ENCODE measurements at regions not wholly inside any gene's neighbourhood (a gene's known extent, or its start where the extent isn't known, plus 50 kb on each side); places are given as distances from the start of the nearest gene placed in this dataset.
"Not testable (repeated sequence)": the region's sequence is repeated elsewhere in the genome, so short reads cannot be mapped to it uniquely, and the experiment has no call there.

DNA sequence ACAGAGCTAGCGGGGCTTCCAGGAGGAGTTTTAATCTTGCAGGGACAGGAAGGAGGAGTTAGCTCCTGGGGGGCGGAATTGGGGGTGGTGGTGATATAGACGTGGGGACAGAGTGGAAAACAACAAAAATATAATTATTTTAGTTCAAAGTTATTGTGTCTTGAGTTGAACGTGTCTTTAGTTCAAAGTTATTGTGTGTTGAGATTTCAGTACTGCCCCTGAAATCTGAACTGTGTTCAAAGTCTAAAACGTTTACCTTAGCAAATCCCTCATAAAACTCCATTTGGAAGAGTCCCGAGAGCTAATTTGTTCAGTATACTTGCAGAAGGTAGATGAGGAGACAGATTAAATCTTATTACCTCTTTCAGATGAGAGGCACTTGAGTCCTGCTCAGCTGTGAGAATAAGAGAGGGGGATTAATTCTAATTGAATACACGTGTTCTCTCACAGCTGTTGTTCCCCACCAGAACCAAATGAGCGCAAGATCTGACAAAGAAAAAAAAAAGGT lies 132.4 kb upstream of the ALDH3B2 start:
- 28% methylated on average over 7 to 8 of the region's 8 CpGs for WGBS, 2 donors
- intact Hi-C loops (cut with DNase I); H3K4me3 ChIP-seq; H3K27me3 ChIP-seq; H3K9me3 ChIP-seq; ATAC-seq; H3K36me3 ChIP-seq (replicated peaks in 1 of 2; ENCODE audit: insufficient read depth in 1 of 2, low read depth in 2 of 2); DNase-seq; H3K4me1 ChIP-seq: not testable (repeated sequence)
- peak overlapping the region in 1 of 4 donors; percentile 90 for H3K27ac ChIP-seq

- intact Hi-C loops (cut with DNase I); H3K9me3 ChIP-seq; H3K36me3 ChIP-seq (replicated peaks in 1 of 2; ENCODE audit: insufficient read depth in 1 of 2, low read depth in 2 of 2); H3K27me3 ChIP-seq; ATAC-seq; H3K4me1 ChIP-seq: not testable (repeated sequence)
- Histone ChIP-seq H3K4me3 (peak overlapping the region in 1 of 2 donors; percentile 9), H3K27ac (peak overlapping the region; percentile 15 to 91 (median 88))
- WGBS, 2 donors, result 1 to 2% methylated on average over 13 to 26 of the region's 26 CpGs
- peak in 1 of 4 donors; percentile 23 for DNase-seq
These were observed 131.8 kb upstream of the ALDH3B2 start for GRCh38 chr11:67806183-67806582.

GRCh38 chr11:67805253-67806126 lies 131.1 kb upstream of the ALDH3B2 start:
- TF ChIP-seq POLR2A (IDR thresholded peaks at IDR 0.05), result peak in 2 of 3 donors; percentile 26 to 33
- ATAC-seq (peak; percentile 100), DNase-seq (peak; percentile 99 to 100 (median 100))
- H3K4me1 ChIP-seq; intact Hi-C loops (cut with DNase I); H3K9me3 ChIP-seq; H3K27me3 ChIP-seq; H3K36me3 ChIP-seq (replicated peaks in 1 of 2; ENCODE audit: insufficient read depth in 1 of 2, low read depth in 2 of 2): not testable (repeated sequence)
- WGBS, 2 donors, result 1% methylated on average over 40 to 54 of the region's 66 CpGs
- peak overlapping the region; percentile 81 to 91 (median 88) for H3K27ac ChIP-seq
- H3K4me3 ChIP-seq, result peak overlapping the region; percentile 43 to 90

DNA sequence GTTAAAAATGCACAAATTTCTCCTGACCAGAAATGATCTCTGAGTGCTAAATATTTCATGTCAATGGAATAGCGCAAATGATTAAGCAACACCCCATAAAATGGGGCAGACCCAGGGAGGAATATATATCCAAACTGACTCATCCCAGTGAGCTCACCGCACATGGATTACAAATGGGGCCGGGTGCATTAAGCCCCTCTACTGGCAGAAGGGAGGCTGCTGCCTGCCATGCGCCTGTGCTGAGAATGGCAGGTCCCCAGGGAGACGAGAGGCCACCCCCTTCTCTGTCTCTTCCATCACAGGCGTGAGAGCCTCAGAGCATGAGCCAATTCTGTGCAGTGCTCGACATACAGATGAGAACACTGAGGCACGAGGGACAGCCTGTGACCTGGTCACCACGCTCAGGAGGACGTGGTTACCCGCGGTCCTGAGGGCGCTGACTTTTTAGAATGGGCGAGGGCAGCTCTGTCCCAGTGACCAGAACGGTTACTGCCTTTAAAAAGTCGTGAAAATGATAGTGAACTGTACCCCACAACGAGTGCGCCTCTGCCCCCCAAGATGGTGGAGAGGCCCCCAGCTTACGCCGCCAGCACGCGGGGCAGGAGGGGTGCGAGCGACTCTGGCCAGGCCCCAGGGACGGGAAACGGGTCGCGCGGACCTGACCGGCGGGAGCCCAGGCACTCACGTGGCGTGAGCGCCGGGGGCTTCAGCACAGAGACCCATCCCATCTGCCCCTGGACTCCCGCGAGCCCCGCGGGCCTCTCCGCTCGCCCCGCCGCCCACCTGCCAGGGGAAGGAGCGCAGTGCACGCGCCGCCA lies 130.2 kb upstream of the ALDH3B2 start:
- Histone ChIP-seq H3K27ac (peak overlapping the region in 3 of 4 donors; percentile 87 to 91 (median 90)), H3K4me3 (peak overlapping the region; percentile 43 to 90)
- H3K36me3 ChIP-seq (replicated peaks in 1 of 2; ENCODE audit: insufficient read depth in 1 of 2, low read depth in 2 of 2); H3K27me3 ChIP-seq; DNase-seq; H3K4me1 ChIP-seq; intact Hi-C loops (cut with DNase I); H3K9me3 ChIP-seq; ATAC-seq: not testable (repeated sequence)
- WGBS, 2 donors, result 5 to 9% methylated on average over 10 to 34 of the region's 47 CpGs

- H3K4me3 ChIP-seq; intact Hi-C loops (cut with DNase I); H3K36me3 ChIP-seq (replicated peaks in 1 of 2; ENCODE audit: insufficient read depth in 1 of 2, low read depth in 2 of 2); H3K9me3 ChIP-seq; H3K27me3 ChIP-seq; ATAC-seq; DNase-seq; H3K4me1 ChIP-seq: not testable (repeated sequence)
- WGBS, 2 donors, result 78 to 85% methylated on average over 4 of the region's 4 CpGs
- H3K27ac ChIP-seq, result peak overlapping the region in 1 of 4 donors; percentile 34
These were observed 129.1 kb upstream of the ALDH3B2 start for GRCh38 chr11:67803519-67803918.

- H3K36me3 ChIP-seq (replicated peaks in 1 of 2; ENCODE audit: insufficient read depth in 1 of 2, low read depth in 2 of 2); H3K27me3 ChIP-seq; H3K4me1 ChIP-seq; H3K9me3 ChIP-seq; intact Hi-C loops (cut with DNase I); ATAC-seq; H3K4me3 ChIP-seq: not testable (repeated sequence)
- peak overlapping the region in 1 of 4 donors; percentile 34 for H3K27ac ChIP-seq
- WGBS, 2 donors, result 28 to 52% methylated on average over 7 of the region's 7 CpGs
- DNase-seq, result peak in 2 of 4 donors; percentile 46 to 76
These were observed 128.6 kb upstream of the ALDH3B2 start for GRCh38 chr11:67803055-67803454.

DNA sequence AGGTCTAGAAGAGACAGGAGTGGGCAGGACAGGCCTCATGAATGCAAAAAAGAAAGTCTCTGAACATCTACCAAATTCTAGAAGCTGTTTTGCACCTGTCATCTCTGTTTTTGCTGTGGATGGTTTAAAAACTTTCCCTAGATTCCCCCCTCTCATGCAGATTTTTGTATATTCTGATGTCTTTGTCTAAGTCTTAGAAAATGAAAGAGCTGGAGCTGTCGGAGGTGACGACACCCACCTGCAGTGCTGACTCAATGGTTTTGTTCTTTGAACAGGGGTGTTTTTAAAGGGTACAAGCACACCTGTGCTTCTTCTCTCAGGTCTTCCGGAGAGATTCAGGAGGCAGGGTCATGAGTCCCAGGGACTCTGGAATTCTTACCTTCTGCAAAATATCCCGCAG lies 128.2 kb upstream of the ALDH3B2 start:
- ATAC-seq; H3K9me3 ChIP-seq; H3K27me3 ChIP-seq; H3K27ac ChIP-seq; intact Hi-C loops (cut with DNase I); H3K4me1 ChIP-seq; H3K4me3 ChIP-seq; DNase-seq; H3K36me3 ChIP-seq (replicated peaks in 1 of 2; ENCODE audit: insufficient read depth in 1 of 2, low read depth in 2 of 2): not testable (repeated sequence)
- WGBS, 2 donors, result 58 to 60% methylated on average over 3 to 4 of the region's 4 CpGs

DNA sequence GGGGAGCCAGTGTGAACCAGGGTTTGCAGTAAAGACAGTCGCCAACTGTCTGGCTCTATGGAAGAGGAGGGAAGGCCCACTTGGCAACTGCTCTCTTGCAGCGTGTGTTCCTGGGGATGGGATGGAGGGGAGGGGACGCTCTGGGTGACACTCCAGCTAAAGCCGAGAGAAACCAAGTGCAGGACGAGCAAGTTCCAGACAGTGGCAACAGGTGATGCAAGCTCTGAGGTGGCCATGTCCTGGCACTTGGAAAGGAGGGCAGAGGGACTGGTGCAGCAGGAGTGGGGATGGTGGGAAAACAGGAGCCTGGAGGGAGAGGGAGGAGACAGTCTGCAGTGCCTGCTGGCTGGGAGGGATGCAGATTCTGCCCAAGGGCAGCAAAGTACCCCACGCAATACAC lies 127.0 kb upstream of the ALDH3B2 start:
- H3K4me1 ChIP-seq; H3K27me3 ChIP-seq; H3K27ac ChIP-seq; H3K36me3 ChIP-seq (replicated peaks in 1 of 2; ENCODE audit: insufficient read depth in 1 of 2, low read depth in 2 of 2); H3K4me3 ChIP-seq; H3K9me3 ChIP-seq; intact Hi-C loops (cut with DNase I); DNase-seq; ATAC-seq: not testable (repeated sequence)
- WGBS, 2 donors, result 93 to 97% methylated on average over 3 to 6 of the region's 6 CpGs

DNA sequence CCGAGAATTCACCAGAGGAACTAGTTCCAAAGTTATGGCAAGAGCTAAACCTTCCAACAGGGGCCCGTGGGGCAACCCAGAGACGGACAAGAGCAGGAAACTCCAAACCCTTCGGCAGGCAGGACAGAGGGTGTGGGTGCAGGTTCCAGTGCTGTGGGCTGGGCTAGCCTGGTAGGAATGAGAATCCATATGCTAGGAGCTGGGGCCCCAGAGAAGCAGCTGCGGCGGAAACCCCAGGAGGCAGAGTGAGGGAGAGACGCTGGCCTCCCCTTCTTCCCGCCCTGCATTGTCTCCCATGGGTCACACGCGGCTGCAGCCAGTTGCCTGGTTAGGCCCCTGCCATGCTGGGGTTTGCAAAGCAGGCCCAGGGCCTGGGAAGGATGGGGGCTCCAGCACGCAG lies 126.2 kb upstream of the ALDH3B2 start:
- ATAC-seq; H3K27ac ChIP-seq; intact Hi-C loops (cut with DNase I); H3K9me3 ChIP-seq; H3K4me1 ChIP-seq; H3K4me3 ChIP-seq; DNase-seq; H3K27me3 ChIP-seq; H3K36me3 ChIP-seq (replicated peaks in 1 of 2; ENCODE audit: insufficient read depth in 1 of 2, low read depth in 2 of 2): not testable (repeated sequence)
- WGBS, 2 donors, result 73 to 80% methylated on average over 5 to 11 of the region's 11 CpGs
